ENCODE measurements at regions not wholly inside any gene's neighbourhood (a gene's known extent, or its start where the extent isn't known, plus 50 kb on each side); places are given as distances from the start of the nearest gene placed in this dataset.
"Not testable (repeated sequence)": the region's sequence is repeated elsewhere in the genome, so short reads cannot be mapped to it uniquely, and the experiment has no call there.

DNA sequence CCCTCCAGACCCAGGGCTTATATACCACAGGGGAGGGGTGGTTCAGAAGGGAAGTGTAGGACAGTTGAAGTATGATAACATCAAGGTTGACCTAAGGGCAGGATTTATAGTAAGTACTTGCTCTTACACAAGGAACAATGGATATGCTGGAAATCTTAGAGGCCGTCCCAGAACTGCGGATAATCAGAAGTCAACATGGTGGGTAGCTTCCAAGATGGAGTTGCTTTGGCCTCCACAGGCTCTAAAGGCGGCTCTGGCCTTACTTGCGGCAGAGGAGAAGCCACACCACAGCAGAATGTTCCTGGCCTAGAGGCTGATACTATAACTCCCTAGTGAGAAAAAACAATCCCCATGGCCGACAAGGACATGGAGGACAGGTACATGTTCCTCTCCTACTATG is 344.7 kb downstream of the CDC5L start:
- Mint-ChIP-seq H3K4me3 (no peak overlapping the region), H3K36me3 (ENCODE audit: low read depth) (no peaks in the 10 kb centered on the region), H3K27me3 (no peaks in the 10 kb centered on the region), H3K27ac (no peak overlapping the region), H3K4me1 (no peaks in the 10 kb centered on the region)
- DNase-seq (no peak), ATAC-seq (no peak)
- no peaks in the 10 kb centered on the region for H3K9me3 ChIP-seq (ENCODE audit: control insufficient read depth, low read length, poor library complexity, severe bottlenecking)

DNA sequence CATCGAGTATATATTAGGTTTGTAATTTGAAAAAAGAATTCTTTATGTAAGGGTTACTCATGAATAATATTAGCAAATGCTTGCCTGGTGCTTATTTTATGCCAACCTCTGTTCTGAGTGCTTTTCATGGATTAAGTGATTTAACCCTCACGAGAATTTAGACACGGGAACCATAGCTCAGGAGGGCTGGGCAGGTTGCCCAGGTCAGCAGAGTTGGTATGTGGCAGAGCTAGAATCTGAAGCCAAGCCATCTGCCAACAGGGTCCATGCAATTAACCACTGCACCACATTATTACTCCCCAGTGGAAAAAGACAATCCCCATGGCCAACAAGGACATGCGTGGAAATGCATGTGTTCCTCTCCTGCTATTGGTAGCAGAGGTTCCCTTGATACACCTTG is 345.6 kb downstream of the CDC5L start:
- ATAC-seq, result no peak
- DNase-seq, result no peak
- Mint-ChIP-seq H3K4me3 (no peak overlapping the region), H3K4me1 (peaks cover 2% of the 10 kb centered on the region), H3K36me3 (ENCODE audit: low read depth) (no peaks in the 10 kb centered on the region), H3K27ac (no peak overlapping the region), H3K27me3 (no peaks in the 10 kb centered on the region)
- no peaks in the 10 kb centered on the region for H3K9me3 ChIP-seq (ENCODE audit: control insufficient read depth, low read length, poor library complexity, severe bottlenecking)

DNA sequence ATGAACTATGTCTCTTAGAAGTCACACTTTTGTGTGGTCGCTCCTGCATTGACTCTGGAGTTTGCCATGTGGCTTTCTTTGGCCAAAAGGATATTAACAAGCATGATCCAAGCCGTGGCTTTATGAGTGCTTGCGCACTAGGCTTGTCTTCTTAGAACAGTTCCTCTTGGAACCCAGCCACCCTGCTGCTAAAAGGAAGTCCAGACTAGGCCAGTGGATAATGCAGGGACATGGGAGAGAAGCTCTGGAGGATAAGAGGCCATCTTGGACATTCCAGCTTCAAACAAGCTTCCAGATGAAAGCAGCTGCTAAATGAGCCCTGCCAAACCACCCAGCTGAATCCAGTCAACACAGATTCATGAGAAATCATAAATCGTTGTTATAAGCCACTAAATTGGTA is 346.4 kb downstream of the CDC5L start:
- DNase-seq (no peak), ATAC-seq (no peak)
- Mint-ChIP-seq H3K4me3 (no peak overlapping the region), H3K27ac (no peak overlapping the region), H3K4me1 (peaks cover 2% of the 10 kb centered on the region), H3K27me3 (no peaks in the 10 kb centered on the region), H3K36me3 (ENCODE audit: low read depth) (no peaks in the 10 kb centered on the region)
- H3K9me3 ChIP-seq (ENCODE audit: control insufficient read depth, low read length, poor library complexity, severe bottlenecking), result no peaks in the 10 kb centered on the region

DNA sequence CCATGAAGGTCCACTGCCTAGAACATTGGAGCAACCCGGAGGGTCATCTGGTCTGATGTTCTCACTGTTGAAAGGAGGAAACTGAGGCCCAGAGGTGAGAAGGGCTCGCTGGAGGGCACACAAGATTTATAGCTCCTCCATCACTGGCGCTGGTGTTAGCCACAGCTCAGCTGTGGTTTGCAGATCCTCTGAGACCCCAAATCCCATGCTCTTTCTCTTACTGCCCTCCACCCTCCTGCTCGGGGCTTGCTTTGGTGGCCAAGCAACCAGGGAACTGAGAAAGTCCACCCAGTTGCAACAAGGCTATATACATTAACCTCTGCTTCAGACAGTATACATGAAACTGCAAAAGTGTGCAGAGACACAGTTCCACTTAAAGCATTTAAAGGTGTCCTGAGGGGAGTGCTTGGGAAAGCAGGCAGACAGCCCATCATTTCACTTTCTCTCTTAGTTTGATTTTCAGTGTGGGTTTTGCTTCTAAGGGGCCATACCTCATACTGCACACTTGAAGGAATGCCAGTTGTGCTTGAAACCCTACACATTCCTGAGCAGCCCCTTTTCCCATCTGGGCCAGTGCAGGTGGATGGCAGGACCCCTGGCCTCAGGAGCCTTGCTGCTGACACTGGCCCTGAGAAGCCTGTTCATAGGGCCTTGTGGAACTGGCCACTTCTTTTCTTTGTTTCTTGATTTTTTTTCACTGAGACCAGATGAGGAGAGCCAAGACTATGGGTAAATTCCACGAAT is 347.6 kb downstream of the CDC5L start:
- Mint-ChIP-seq H3K4me1 (peaks cover 2% of the 10 kb centered on the region), H3K36me3 (ENCODE audit: low read depth) (no peaks in the 10 kb centered on the region), H3K4me3 (no peak overlapping the region), H3K27ac (no peak overlapping the region), H3K27me3 (no peaks in the 10 kb centered on the region)
- DNase-seq (no peak), ATAC-seq (no peak)
- H3K9me3 ChIP-seq (ENCODE audit: control insufficient read depth, low read length, poor library complexity, severe bottlenecking), result no peaks in the 10 kb centered on the region

DNA sequence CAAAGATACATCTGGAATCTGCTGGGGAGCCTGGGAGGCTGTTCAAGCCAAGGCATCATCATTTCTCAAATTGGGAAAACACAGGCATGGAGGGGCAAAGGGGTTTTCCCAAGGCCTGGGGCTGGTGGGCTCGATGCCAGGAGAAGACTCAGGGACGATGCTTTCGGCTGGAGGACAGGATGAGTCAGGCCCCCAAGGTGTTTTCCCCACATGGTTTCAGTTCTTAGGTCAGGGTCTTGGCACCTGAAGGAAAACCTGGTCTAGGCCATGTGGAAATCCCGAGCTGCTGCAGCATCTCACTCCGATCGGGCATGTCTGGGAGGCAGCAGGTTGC is 348.1 kb downstream of the CDC5L start:
- H3K4me3 Mint-ChIP-seq, result no peak overlapping the region
- DNase-seq (no peak), ATAC-seq (no peak)
- no peak overlapping the region for H3K27ac Mint-ChIP-seq
- H3K36me3 Mint-ChIP-seq (ENCODE audit: low read depth), result no peaks in the 10 kb centered on the region
- H3K9me3 ChIP-seq (ENCODE audit: control insufficient read depth, low read length, poor library complexity, severe bottlenecking), result no peaks in the 10 kb centered on the region
- H3K27me3 Mint-ChIP-seq, result no peaks in the 10 kb centered on the region
- H3K4me1 Mint-ChIP-seq, result peaks cover 5% of the 10 kb centered on the region

DNA sequence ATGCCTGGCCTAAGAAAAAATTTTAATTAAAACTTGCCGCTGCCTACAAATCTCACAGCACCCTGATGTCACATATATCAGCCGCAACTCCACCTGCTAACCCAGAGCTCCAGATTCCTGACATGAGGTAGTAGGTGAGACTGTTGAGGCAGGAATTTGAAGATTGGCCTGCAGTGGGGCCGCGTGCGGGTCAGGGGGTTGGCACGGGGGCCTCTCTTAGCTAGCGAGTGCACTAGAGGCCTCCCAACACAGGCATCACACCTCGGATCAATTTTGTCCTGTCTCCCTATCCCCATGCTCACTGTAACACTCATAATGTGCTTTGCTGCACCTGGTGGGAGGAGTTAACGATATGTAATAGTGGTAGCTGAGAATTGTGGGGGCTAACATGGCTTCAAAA is 349.8 kb downstream of the CDC5L start:
- Mint-ChIP-seq H3K27me3 (peaks cover 6% of the 10 kb centered on the region), H3K4me3 (no peak overlapping the region), H3K4me1 (peaks cover 5% of the 10 kb centered on the region), H3K36me3 (ENCODE audit: low read depth) (no peaks in the 10 kb centered on the region), H3K27ac (no peak overlapping the region)
- DNase-seq (no peak), ATAC-seq (no peak)
- H3K9me3 ChIP-seq (ENCODE audit: control insufficient read depth, low read length, poor library complexity, severe bottlenecking), result no peaks in the 10 kb centered on the region

DNA sequence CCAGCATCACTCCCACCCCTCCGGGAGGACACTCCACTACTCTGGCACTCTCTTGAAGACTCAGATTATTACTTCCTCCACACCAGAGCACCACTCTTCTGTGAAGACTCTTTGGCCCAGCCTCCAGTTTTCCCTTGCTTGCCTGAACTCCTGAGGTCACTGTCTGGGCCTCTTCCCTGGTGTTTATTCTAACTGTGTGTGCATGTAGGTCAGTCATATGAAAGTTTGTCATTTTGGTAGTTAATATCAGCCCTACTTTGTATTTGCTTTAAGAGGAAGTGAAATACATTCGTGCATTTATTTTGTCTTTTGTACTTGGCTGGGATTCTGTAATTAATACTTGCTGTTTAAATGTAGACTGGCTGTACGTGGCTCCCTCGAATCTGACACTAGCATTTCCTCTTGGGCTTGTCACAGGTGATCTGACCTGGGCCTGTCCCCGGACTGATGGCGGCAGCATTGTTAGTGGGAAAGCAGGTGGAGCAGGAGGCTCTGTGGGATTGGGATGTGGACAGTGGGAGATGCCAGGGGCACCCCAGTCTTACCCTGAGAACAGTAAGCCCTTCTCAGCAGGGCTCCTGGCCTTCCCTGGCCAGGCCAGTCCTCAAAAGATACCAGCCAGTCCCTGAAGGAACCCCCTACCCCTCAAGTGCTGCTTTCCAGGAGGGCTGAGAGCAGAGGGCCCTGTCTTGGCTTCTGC is 350.5 kb downstream of the CDC5L start:
- H3K36me3 Mint-ChIP-seq (ENCODE audit: low read depth), result no peaks in the 10 kb centered on the region
- H3K9me3 ChIP-seq (ENCODE audit: control insufficient read depth, low read length, poor library complexity, severe bottlenecking), result no peaks in the 10 kb centered on the region
- H3K4me3 Mint-ChIP-seq, result no peak overlapping the region
- peaks cover 6% of the 10 kb centered on the region for H3K27me3 Mint-ChIP-seq
- ATAC-seq (no peak), DNase-seq (no peak)
- H3K4me1 Mint-ChIP-seq, result peaks cover 5% of the 10 kb centered on the region
- no peak overlapping the region for H3K27ac Mint-ChIP-seq

DNA sequence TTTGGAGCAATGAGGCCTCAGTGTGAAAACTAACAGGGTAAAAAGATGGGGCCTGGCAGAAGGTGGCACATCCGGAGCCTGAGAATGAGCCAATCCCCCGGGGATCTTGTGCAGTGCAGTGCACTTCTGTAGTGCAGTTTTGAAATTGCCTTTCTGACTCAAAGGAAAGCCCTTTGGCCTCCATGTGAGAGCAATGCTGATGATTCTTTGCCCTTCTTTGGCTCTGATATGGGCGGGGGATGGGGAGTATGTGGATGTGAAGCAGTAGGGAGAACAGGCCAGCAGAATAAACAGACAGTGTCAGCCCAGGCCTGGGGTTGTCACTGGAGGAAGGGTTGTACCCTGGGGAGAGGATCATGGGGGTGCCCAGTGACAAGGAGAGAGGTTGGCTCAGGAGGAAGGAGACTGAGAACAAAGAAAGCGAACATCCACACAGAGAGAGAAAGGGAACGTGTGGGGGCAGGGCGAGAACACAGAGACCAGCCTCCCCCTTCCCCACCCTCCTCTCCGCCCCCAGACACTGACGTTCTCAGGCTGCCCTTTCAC is 351.2 kb downstream of the CDC5L start:
- H3K9me3 ChIP-seq (ENCODE audit: control insufficient read depth, low read length, poor library complexity, severe bottlenecking), result no peaks in the 10 kb centered on the region
- no peak overlapping the region for H3K4me3 Mint-ChIP-seq
- no peak for ATAC-seq
- H3K36me3 Mint-ChIP-seq (ENCODE audit: low read depth), result no peaks in the 10 kb centered on the region
- H3K27me3 Mint-ChIP-seq, result peaks cover 6% of the 10 kb centered on the region
- no peak overlapping the region for H3K27ac Mint-ChIP-seq
- no peak for DNase-seq
- peaks cover 5% of the 10 kb centered on the region for H3K4me1 Mint-ChIP-seq

DNA sequence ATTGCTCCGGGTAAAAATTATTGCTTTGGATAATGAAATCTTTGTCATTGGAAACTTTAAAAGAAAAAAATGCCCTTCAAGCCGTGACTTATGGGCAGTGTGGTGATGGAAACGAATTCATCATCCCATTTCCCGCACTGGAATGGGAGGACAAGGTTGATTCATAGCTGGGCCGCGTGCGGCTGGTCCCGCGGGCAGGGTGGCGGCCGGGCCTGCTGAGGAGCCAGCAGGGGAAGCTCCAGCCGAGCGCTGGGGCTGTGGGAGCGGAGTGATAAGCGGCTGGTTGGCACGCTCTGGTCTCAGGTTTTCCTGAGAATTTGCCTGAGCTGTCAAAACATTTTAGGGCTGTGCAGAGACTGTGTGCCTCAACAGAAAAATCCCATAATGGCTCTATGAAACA is 351.7 kb downstream of the CDC5L start:
- Mint-ChIP-seq H3K27me3 (peaks cover 6% of the 10 kb centered on the region), H3K36me3 (ENCODE audit: low read depth) (no peaks in the 10 kb centered on the region), H3K4me3 (no peak overlapping the region), H3K4me1 (peaks cover 5% of the 10 kb centered on the region), H3K27ac (no peak overlapping the region)
- no peaks in the 10 kb centered on the region for H3K9me3 ChIP-seq (ENCODE audit: control insufficient read depth, low read length, poor library complexity, severe bottlenecking)
- ATAC-seq, result no peak
- no peak for DNase-seq

DNA sequence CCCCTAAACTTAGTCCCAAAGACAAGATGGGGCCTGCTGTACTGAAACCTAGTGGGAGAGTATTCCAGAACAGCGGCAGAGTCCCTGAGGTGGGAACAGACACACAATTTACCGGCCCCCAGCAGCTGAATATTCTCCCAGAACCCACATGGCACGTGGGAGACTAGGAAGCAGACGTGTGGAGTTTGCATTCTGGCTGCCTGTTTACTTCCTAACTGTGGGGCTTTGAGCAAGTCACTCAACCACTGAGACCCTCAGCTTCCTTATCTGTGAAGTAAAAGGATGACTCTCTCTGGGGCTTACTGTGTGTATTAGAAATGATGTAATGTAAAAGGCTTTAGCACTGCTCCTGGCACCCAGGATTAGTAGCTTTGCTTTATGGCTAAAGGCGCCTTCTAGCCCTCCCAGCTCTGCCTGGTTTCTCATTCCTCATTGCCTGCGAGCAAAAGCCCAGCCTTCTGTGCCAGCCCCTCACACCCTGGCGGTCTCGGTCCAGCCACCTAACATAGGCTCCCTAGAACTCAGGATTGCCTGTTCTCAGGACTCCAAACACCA is 353.1 kb downstream of the CDC5L start:
- Mint-ChIP-seq H3K27me3 (peaks cover 6% of the 10 kb centered on the region), H3K27ac (no peak overlapping the region)
- no peak for DNase-seq

DNA sequence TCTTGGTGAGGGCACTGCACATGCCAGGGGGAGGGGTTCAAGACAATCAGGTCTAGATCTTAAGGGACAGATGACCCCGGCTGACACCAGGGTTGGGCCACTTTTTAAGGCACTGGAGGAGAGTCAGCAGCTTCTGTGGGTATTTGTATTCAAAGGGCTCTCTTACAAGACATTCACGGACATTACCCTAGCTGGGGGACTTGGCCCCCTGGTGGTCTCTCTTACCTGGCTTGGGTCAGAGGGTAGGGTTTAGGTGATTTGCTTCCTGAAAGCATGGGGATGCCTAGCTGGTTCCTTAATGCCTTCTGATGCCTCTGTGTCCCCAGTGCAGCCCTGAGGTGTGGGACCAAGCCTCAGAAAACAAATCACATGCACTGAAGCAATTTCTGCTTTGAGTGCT is 354.7 kb downstream of the CDC5L start:
- H3K36me3 Mint-ChIP-seq (ENCODE audit: low read depth), result no peaks in the 10 kb centered on the region
- DNase-seq (no peak), ATAC-seq (no peak)
- no peak overlapping the region for H3K27ac Mint-ChIP-seq
- H3K9me3 ChIP-seq (ENCODE audit: control insufficient read depth, low read length, poor library complexity, severe bottlenecking), result no peaks in the 10 kb centered on the region
- H3K4me1 Mint-ChIP-seq, result peaks cover 5% of the 10 kb centered on the region
- peaks cover 6% of the 10 kb centered on the region for H3K27me3 Mint-ChIP-seq
- H3K4me3 Mint-ChIP-seq, result no peak overlapping the region

More for the DNA sequence above, 353.1 kb downstream of the CDC5L start:
- H3K4me3 Mint-ChIP-seq, result no peak overlapping the region
- H3K36me3 Mint-ChIP-seq (ENCODE audit: low read depth), result no peaks in the 10 kb centered on the region
- ATAC-seq, result no peak
- H3K9me3 ChIP-seq (ENCODE audit: control insufficient read depth, low read length, poor library complexity, severe bottlenecking), result no peaks in the 10 kb centered on the region
- peaks cover 5% of the 10 kb centered on the region for H3K4me1 Mint-ChIP-seq

DNA sequence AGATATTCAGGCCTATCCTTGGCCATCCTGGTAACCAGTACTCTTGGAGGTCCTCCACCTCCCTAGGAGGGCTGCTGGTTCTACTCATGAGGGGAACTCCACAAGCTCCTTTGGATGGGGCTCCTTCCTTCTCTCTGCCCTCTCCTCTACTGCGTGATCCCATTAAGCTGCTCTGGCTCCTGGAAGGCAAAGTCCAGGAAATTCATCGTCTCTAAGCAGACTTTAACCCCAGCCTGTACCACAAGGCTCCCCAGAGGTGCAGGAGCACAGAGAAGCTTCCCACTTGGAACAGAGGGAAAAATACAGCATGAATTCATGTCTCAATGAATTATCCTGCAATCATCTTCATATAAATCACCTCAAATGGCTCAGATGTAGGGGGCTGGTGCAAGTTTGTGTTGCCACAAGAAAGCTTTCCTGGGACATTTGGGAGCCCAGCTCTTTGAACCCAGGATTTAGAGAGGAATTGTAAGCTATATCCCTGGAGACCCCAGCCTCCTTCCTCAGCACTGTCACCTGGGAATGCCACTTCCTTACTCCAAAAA is 355.4 kb downstream of the CDC5L start:
- DNase-seq (no peak), ATAC-seq (no peak)
- no peaks in the 10 kb centered on the region for H3K9me3 ChIP-seq (ENCODE audit: control insufficient read depth, low read length, poor library complexity, severe bottlenecking)
- Mint-ChIP-seq H3K4me1 (peaks cover 3% of the 10 kb centered on the region), H3K27me3 (peaks cover 6% of the 10 kb centered on the region), H3K36me3 (ENCODE audit: low read depth) (no peaks in the 10 kb centered on the region), H3K4me3 (no peak overlapping the region), H3K27ac (no peak overlapping the region)

DNA sequence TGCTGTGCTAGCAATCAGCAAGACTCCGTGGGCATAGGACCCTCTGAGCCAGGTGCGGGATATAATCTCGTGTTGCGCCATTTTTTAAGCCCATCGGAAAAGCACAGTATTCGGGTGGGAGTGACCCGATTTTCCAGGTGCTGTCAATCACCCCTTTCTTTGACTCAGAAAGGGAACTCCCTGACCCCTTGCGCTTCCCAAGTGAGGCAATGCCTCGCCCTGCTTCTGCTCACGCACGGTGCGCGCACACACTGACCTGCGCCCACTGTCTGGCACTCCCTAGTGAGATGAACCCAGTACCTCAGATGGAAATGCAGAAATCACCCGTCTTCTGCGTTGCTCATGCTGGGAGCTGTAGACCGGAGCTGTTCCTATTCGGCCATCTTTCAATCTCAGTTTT is 372.6 kb downstream of the CDC5L start:
- not testable (repeated sequence) for H3K4me3 Mint-ChIP-seq; H3K27ac Mint-ChIP-seq; DNase-seq; H3K27me3 Mint-ChIP-seq; H3K9me3 ChIP-seq (ENCODE audit: control insufficient read depth, low read length, poor library complexity, severe bottlenecking); H3K4me1 Mint-ChIP-seq; H3K36me3 Mint-ChIP-seq (ENCODE audit: low read depth); ATAC-seq

Data from T-helper 17 cell (primary cell).